HCT116 (cell line): ENCODE measurements at regions not wholly inside any gene's neighbourhood (a gene's known extent, or its start where the extent isn't known, plus 50 kb on each side); places are given as distances from the start of the nearest gene placed in this dataset.

Experiments
- ATAC-seq: fragments of 200-7000 bp; cut with Tn5 transposase; 2 replicates; pipeline ENCODE4 v1.9.1; 2020; ENCODE audit warnings: mild to moderate bottlenecking, moderate library complexity
- BruUV-seq: library from RNA; stranded (reverse); fragments of 400-500 nt; replicated peaks from 2 replicates; lab custom pipeline; 2021; lab: Mats Ljungman, UMichigan
- CTCF ChIA-PET: fragments of 300-600 bp; sonication (Branson Sonifier 250); formaldehyde crosslinking; loops from one replicate; lab custom pipeline; 2021; ENCODE audit warnings: antibody characterized with exemption; lab: Charles Lee
- POLR2A ChIA-PET: fragments of 300-600, 350-600 bp; sonication (Branson Sonifier 250); formaldehyde crosslinking; loops from one replicate; lab custom pipeline; 2021; ENCODE audit warnings: antibody characterized with exemption; lab: Charles Lee
- RAD21 ChIA-PET, 2 experiments: fragments of 300-600 bp; sonication (Branson Sonifier 250); formaldehyde crosslinking; loops; one replicate each; lab custom pipeline; 2023; ENCODE audit warnings: low total read pairs in 2 of 2; ENCODE audit not compliant: uncharacterized antibody in 2 of 2, unreplicated experiment in 2 of 2, low non-redundant PET in 1 of 2; lab: Charles Lee
- DNase-seq: peaks from one replicate; pipeline ENCODE4 v3.0.0-alpha.2; 2010; ENCODE audit warnings: low read depth, low spot score
- H2AFZ ChIP-seq: fragments of 200-600 bp; shearing (Covaris generic), sonication (generic); 2 replicates; pipeline ENCODE4 v1.6.1; 2017; ENCODE audit warnings: low read depth, mixed run types, mixed read lengths, antibody characterized with exemption, low read length; ENCODE audit not compliant: poor library complexity, severe bottlenecking
- H3K27ac ChIP-seq: 2 replicates; pipeline ENCODE4 v1.5.1; 2012; ENCODE audit warnings: low read depth, low read length
- H3K27me3 ChIP-seq: fragments of 200-600 bp; sonication (generic); 2 replicates; pipeline ENCODE4 v1.6.1; 2016; ENCODE audit warnings: mixed run types, low read length, mixed read lengths; ENCODE audit not compliant: insufficient read depth
- H3K36me3 ChIP-seq, 2 experiments: fragments of 200-500 bp in 1 of 2; fragments of 200-600 bp in 1 of 2; sonication (Bioruptor generic) in 1 of 2; sonication (generic) in 1 of 2; 2 replicates each; pipeline versions ENCODE4 v1.5.1 to v1.6.1; 2014 to 2016; ENCODE audit warnings: low read length in 2 of 2, inconsistent platforms in 1 of 2, mixed read lengths in 1 of 2, mixed run types in 1 of 2; ENCODE audit not compliant: insufficient read depth in 2 of 2, control insufficient read depth in 1 of 2
- H3K4me1 ChIP-seq, 2 experiments: fragments of 200-600 bp in 1 of 2; sonication (generic) in 1 of 2; 2 replicates each; pipeline versions ENCODE4 v1.5.1 to v1.6.1; 2012 to 2017; ENCODE audit warnings: low read length in 2 of 2, inconsistent platforms in 1 of 2, mild to moderate bottlenecking in 1 of 2, mixed read lengths in 1 of 2, mixed run types in 1 of 2, moderate library complexity in 1 of 2; ENCODE audit not compliant: insufficient read depth in 2 of 2, control insufficient read depth in 1 of 2
- H3K4me2 ChIP-seq: fragments of 200-600 bp; sonication (generic); 2 replicates; pipeline ENCODE4 v1.6.1; 2017; ENCODE audit warnings: mixed run types, low read length, mixed read lengths
- H3K4me3 ChIP-seq, 2 experiments: fragments of 200-600 bp in 1 of 2; sonication (generic) in 1 of 2; replicated peaks in 1 of 2; 2 replicates each; pipeline ENCODE4 v1.5.1; 2011 to 2016; ENCODE audit warnings: low read length in 2 of 2, control low read depth in 1 of 2, low read depth in 1 of 2, mild to moderate bottlenecking in 1 of 2, mixed read lengths in 1 of 2, mixed run types in 1 of 2
- H3K79me2 ChIP-seq: fragments of 200-600 bp; sonication (generic); 2 replicates; pipeline ENCODE4 v1.6.1; 2017; ENCODE audit warnings: mild to moderate bottlenecking, mixed run types, low read length, moderate library complexity, mixed read lengths; ENCODE audit not compliant: insufficient read depth
- H3K9ac ChIP-seq: fragments of 200-600 bp; sonication (generic); 2 replicates; pipeline ENCODE4 v1.6.1; 2016; ENCODE audit warnings: low read length, mixed read lengths
- H3K9me2 ChIP-seq: fragments of 200-600 bp; sonication (generic), shearing (Covaris generic); 2 replicates; pipeline ENCODE4 v1.6.1; 2017; ENCODE audit warnings: mixed run types, mild to moderate bottlenecking, moderate library complexity; ENCODE audit not compliant: insufficient read depth
- H3K9me3 ChIP-seq, 2 experiments: fragments of 200-500 bp in 1 of 2; fragments of 200-600 bp in 1 of 2; sonication (Bioruptor generic) in 1 of 2; sonication (generic) in 1 of 2; 2 replicates each; pipeline ENCODE4 v1.6.1; 2014 to 2017; ENCODE audit warnings: low read length in 2 of 2, mixed read lengths in 2 of 2, inconsistent platforms in 1 of 2, low read depth in 1 of 2, mild to moderate bottlenecking in 1 of 2, mixed run types in 1 of 2, moderate library complexity in 1 of 2; ENCODE audit not compliant: control insufficient read depth in 1 of 2, insufficient read depth in 1 of 2
- H4K20me1 ChIP-seq: fragments of 200-600 bp; sonication (generic), shearing (Covaris generic); 2 replicates; pipeline ENCODE4 v1.6.1; 2017; ENCODE audit warnings: mixed run types, mild to moderate bottlenecking, moderate library complexity; ENCODE audit not compliant: insufficient read depth
- ATF3 ChIP-seq: IDR thresholded peaks from 2 replicates; pipeline ENCODE4 v1.6.1; 2012
- EGR1 ChIP-seq: IDR thresholded peaks from 2 replicates; pipeline ENCODE4 v1.6.1; 2012; ENCODE audit warnings: low read depth
- ELF1 ChIP-seq: IDR thresholded peaks from 2 replicates; pipeline ENCODE4 v1.6.1; 2012; ENCODE audit warnings: low read depth, borderline replicate concordance
- EZH2 ChIP-seq: fragments of 200-600 bp; sonication (generic); IDR thresholded peaks from 2 replicates; pipeline ENCODE4 v1.6.1; 2017; ENCODE audit warnings: antibody characterized with exemption, mixed run types
- EZH2phosphoT487 ChIP-seq: fragments of 200-600 bp; IDR thresholded peaks from 2 replicates; pipeline ENCODE4 v1.6.1; 2018; ENCODE audit warnings: antibody characterized with exemption, borderline replicate concordance
- FOSL1 ChIP-seq: IDR thresholded peaks from 2 replicates; pipeline ENCODE4 v1.6.1; 2012; ENCODE audit warnings: low read depth
- JUND ChIP-seq: IDR thresholded peaks from 2 replicates; pipeline ENCODE4 v1.6.1; 2012
- POLR2AphosphoS5 ChIP-seq: IDR thresholded peaks from 2 replicates; pipeline ENCODE4 v1.6.1; 2011; ENCODE audit warnings: mild to moderate bottlenecking, low read depth, low read length, moderate library complexity
- SIN3A ChIP-seq: IDR thresholded peaks from 2 replicates; pipeline ENCODE4 v1.6.1; 2012; ENCODE audit warnings: low read depth
- SP1 ChIP-seq: IDR thresholded peaks from 2 replicates; pipeline ENCODE4 v1.6.1; 2012; ENCODE audit warnings: low read depth
- SRF ChIP-seq: IDR thresholded peaks from 2 replicates; pipeline ENCODE4 v1.6.1; 2012; ENCODE audit warnings: low read depth
- TCF7L2 ChIP-seq: IDR thresholded peaks from 2 replicates; pipeline ENCODE4 v1.7.0; 2011; ENCODE audit warnings: borderline replicate concordance, inconsistent platforms; ENCODE audit not compliant: insufficient read depth, insufficient read length; ENCODE audit errors: extremely low read depth
- YY1 ChIP-seq: IDR thresholded peaks from 2 replicates; pipeline ENCODE4 v1.6.1; 2011; ENCODE audit warnings: low read length, low read depth, moderate library complexity, mild to moderate bottlenecking; ENCODE audit not compliant: insufficient replicate concordance; ENCODE audit errors: extremely low read depth
- ZBTB33 ChIP-seq: IDR thresholded peaks from 2 replicates; pipeline ENCODE4 v1.6.1; 2011; ENCODE audit warnings: mild to moderate bottlenecking, low read length, moderate library complexity; ENCODE audit not compliant: insufficient replicate concordance; ENCODE audit errors: extremely low read depth
- ZNF274 ChIP-seq: fragments of 200-500 bp; sonication (Bioruptor generic); IDR thresholded peaks from 2 replicates; pipeline ENCODE4 v1.6.1; 2014; ENCODE audit warnings: mild to moderate bottlenecking, low read depth, low read length, inconsistent platforms
- intact Hi-C: fragments of 100-400 bp; cut with micrococcal nuclease; formaldehyde crosslinking; loops from 2 replicates; pipeline ENCODE4 v1.10.0; 2022
- TF ChIP-seq, protein P1 (sequence below): IDR thresholded peaks from 2 replicates; pipeline ENCODE4 v1.6.1; 2012
- TF ChIP-seq, protein P2 (sequence below), 3 experiments: fragments of 200-600 bp in 1 of 3; sonication (generic) in 1 of 3; IDR thresholded peaks in 2 of 3; conservative IDR thresholded peaks in 1 of 3; 2 replicates each; pipeline ENCODE4 v1.5.1; 2012 to 2017; ENCODE audit warnings: low read depth in 2 of 3, low read length in 2 of 3, antibody characterized with exemption in 1 of 3, borderline replicate concordance in 1 of 3, control low read depth in 1 of 3, mild to moderate bottlenecking in 1 of 3, mixed read lengths in 1 of 3, mixed run types in 1 of 3, moderate library complexity in 1 of 3; ENCODE audit not compliant: insufficient read depth in 1 of 3

DNA sequence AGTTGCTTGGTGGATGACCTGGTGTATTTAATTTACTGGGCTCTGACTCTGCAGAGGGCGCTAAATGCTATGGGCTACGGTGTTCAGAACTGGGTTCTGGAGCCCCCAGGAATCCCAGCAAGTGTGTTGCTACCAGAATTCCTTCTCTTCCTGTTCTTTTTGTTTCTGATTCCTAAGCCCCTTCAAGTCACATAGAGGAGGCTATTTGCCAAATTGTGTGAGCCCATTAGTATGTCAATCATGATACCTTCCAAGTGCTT is 358.2 kb upstream of the SPRED2 start:
- intact Hi-C loops = no loop called here
- H3K9me3 ChIP-seq = no peaks in the 10 kb centered on the region
- no peaks in the 10 kb centered on the region for H4K20me1 ChIP-seq
- no TSS peak for BruUV-seq
- RAD21 ChIA-PET = no interaction called here
- DNase-seq (no peak), ATAC-seq (no peak)
- H3K9me2 ChIP-seq = no peaks in the 10 kb centered on the region
- H3K4me1 ChIP-seq = no peaks in the 10 kb centered on the region
- peaks cover 29% of the 10 kb centered on the region for H3K27me3 ChIP-seq
- H3K79me2 ChIP-seq = no peaks in the 10 kb centered on the region
- no peak overlapping the region for H3K9ac ChIP-seq
- H3K36me3 ChIP-seq = no peaks in the 10 kb centered on the region
- POLR2A ChIA-PET = no interaction called here
- no peak overlapping the region for H3K4me3 ChIP-seq
- no peak for TF ChIP-seq SIN3A
- TF ChIP-seq EZH2phosphoT487 = no peak
- no peak for TF ChIP-seq EZH2
- TF ChIP-seq SP1 = no peak
- TF ChIP-seq ZNF274 = no peak
- no peak for TF ChIP-seq ELF1
- no peak for TF ChIP-seq JUND
- H2AFZ ChIP-seq = no peak overlapping the region
- no peak overlapping the region for H3K4me2 ChIP-seq
- no peak overlapping the region for H3K27ac ChIP-seq
- CTCF ChIA-PET = no interaction called here

DNA sequence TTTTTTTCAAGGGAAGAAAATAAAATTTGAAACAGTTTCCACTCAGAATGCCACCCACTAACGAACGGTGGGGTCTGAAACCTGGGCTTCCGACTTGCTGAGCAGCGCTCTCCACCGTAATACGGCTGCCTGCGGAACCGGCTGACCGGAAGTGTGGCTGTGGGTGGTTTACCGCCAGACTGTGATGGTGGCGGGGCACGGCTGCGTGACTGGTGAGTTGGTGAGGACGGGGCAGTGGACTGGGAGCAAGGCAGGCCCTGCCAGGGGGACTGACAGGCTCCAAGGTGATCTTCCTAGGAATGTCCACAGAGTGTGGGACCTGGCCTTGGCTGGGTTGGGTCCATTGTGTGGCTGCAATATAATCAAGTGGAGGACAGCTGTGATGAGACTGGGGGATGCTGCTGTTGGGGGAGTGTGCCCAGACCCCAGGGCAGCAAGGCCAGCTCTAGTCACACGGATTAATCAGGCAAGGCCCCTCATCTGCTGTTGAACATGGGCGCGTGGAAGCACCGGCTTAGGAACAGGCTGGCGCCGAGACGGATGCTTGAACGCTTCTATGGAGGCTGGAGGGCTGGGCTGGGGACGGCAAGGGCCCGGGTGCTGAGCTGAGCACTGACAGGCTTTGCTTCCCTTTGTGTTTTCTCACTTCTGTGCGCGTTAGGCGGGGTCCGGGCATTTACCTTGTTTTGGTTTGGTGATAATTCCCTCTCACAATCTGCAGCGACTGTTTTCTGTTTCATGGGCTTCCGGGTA is 357.7 kb upstream of the SPRED2 start:
- H3K9me2 ChIP-seq = no peaks in the 10 kb centered on the region
- POLR2A ChIA-PET = no interaction called here
- H3K4me2 ChIP-seq = no peak overlapping the region
- H2AFZ ChIP-seq = no peak overlapping the region
- BruUV-seq = no TSS peak
- no peaks in the 10 kb centered on the region for H4K20me1 ChIP-seq
- no peak overlapping the region for H3K9ac ChIP-seq
- CTCF ChIA-PET = interaction anchor here (1.2 kb wide), 1 partner anchor 12 kb away, joined by 4 read pairs; no protein-coding TSS in a partner anchor
- no peak overlapping the region for H3K4me3 ChIP-seq
- DNase-seq (no peak), ATAC-seq (no peak)
- intact Hi-C loops = no loop called here
- peaks cover 34% of the 10 kb centered on the region for H3K27me3 ChIP-seq
- no peaks in the 10 kb centered on the region for H3K36me3 ChIP-seq
- TF ChIP-seq, protein P1, sequence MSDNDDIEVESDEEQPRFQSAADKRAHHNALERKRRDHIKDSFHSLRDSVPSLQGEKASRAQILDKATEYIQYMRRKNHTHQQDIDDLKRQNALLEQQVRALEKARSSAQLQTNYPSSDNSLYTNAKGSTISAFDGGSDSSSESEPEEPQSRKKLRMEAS = no peak
- TF ChIP-seq TCF7L2 (no peak), SRF (no peak), EZH2 (no peak), ZBTB33 (no peak), YY1 (no peak), SP1 (no peak), FOSL1 (no peak), POLR2AphosphoS5 (no peak), EZH2phosphoT487 (no peak), EGR1 (no peak), SIN3A (no peak), ATF3 (no peak)
- TF ChIP-seq, protein P2, sequence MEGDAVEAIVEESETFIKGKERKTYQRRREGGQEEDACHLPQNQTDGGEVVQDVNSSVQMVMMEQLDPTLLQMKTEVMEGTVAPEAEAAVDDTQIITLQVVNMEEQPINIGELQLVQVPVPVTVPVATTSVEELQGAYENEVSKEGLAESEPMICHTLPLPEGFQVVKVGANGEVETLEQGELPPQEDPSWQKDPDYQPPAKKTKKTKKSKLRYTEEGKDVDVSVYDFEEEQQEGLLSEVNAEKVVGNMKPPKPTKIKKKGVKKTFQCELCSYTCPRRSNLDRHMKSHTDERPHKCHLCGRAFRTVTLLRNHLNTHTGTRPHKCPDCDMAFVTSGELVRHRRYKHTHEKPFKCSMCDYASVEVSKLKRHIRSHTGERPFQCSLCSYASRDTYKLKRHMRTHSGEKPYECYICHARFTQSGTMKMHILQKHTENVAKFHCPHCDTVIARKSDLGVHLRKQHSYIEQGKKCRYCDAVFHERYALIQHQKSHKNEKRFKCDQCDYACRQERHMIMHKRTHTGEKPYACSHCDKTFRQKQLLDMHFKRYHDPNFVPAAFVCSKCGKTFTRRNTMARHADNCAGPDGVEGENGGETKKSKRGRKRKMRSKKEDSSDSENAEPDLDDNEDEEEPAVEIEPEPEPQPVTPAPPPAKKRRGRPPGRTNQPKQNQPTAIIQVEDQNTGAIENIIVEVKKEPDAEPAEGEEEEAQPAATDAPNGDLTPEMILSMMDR (IDR thresholded peaks at IDR 0.05 in 2 of 3, conservative IDR thresholded peaks at IDR 0.05 in 1 of 3; ENCODE audit: borderline replicate concordance in 1 of 3, insufficient read depth in 1 of 3, low read depth in 2 of 3, low read length in 2 of 3) = no peak
- no peaks in the 10 kb centered on the region for H3K9me3 ChIP-seq
- no peak overlapping the region for H3K27ac ChIP-seq
- H3K79me2 ChIP-seq = no peaks in the 10 kb centered on the region
- no peaks in the 10 kb centered on the region for H3K4me1 ChIP-seq
- RAD21 ChIA-PET = no interaction called here
